ENCODE measurements at regions not wholly inside any gene's neighbourhood (a gene's known extent, or its start where the extent isn't known, plus 50 kb on each side); places are given as distances from the start of the nearest gene placed in this dataset.

DNA sequence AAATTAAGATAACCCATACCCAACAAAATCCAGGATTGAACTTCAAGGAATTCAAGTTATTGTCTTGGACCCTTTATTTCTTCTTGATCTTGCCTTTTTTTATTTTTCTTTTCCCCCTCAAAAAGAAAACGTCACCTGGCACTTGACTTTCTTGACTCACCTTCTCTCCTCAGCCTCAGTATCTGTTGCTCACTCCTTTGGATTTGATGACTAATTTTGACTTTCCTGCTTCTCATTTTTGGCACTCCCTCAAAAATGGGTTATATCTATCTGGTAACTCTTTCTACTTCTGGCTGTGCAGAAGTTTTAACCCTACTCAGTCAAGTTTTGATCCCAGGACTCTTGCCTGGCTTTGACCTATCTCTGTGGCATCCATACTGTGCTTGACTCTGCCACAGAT, 66.6 kb upstream of the SPATA31D4 start:
- Mint-ChIP-seq H3K27me3 (no peaks in the 10 kb centered on the region), H3K4me3 (no peak overlapping the region), H3K9me3 (no peaks in the 10 kb centered on the region), H3K27ac (no peak overlapping the region), H3K36me3 (ENCODE audit: low read depth) (no peaks in the 10 kb centered on the region), H3K4me1 (no peaks in the 10 kb centered on the region)
- intact Hi-C loops (cut with micrococcal nuclease), result no loop called here
- CTCF ChIA-PET, result no interaction called here
- POLR2A ChIA-PET, result no interaction called here
- ATAC-seq (ENCODE audit: low read depth) (no peak), DNase-seq (no peak)
- TF ChIP-seq, protein P1, sequence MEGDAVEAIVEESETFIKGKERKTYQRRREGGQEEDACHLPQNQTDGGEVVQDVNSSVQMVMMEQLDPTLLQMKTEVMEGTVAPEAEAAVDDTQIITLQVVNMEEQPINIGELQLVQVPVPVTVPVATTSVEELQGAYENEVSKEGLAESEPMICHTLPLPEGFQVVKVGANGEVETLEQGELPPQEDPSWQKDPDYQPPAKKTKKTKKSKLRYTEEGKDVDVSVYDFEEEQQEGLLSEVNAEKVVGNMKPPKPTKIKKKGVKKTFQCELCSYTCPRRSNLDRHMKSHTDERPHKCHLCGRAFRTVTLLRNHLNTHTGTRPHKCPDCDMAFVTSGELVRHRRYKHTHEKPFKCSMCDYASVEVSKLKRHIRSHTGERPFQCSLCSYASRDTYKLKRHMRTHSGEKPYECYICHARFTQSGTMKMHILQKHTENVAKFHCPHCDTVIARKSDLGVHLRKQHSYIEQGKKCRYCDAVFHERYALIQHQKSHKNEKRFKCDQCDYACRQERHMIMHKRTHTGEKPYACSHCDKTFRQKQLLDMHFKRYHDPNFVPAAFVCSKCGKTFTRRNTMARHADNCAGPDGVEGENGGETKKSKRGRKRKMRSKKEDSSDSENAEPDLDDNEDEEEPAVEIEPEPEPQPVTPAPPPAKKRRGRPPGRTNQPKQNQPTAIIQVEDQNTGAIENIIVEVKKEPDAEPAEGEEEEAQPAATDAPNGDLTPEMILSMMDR (IDR thresholded peaks at IDR 0.05), result no peak

DNA sequence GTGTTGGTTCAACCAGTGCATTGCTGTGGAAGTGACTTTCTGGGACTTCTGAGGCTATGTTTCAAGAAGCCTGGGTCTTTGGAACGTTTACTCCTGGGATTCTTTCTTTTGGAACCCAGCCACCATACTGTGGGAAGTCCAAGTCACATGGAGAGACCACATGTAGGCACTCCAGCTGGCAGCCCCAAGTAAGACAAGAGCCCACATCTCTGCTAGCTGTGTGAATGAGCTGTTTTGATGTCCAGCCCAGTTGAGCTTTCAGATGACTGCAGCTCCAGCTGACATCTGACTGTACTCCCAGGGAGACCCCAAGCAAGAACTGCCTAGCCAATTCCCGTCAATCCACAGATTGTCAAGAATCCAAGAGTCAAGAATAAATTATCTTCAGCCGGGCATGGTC, 60.1 kb upstream of the SPATA31D4 start:
- Mint-ChIP-seq H3K4me1 (no peaks in the 10 kb centered on the region), H3K27me3 (peaks cover 2% of the 10 kb centered on the region), H3K9me3 (no peaks in the 10 kb centered on the region), H3K36me3 (ENCODE audit: low read depth) (no peaks in the 10 kb centered on the region), H3K4me3 (no peak overlapping the region), H3K27ac (no peak overlapping the region)
- TF ChIP-seq, protein P1 (IDR thresholded peaks at IDR 0.05), result no peak
- POLR2A ChIA-PET, result no interaction called here
- intact Hi-C loops (cut with micrococcal nuclease), result no loop called here
- CTCF ChIA-PET, result no interaction called here
- DNase-seq (no peak), ATAC-seq (ENCODE audit: low read depth) (no peak)

DNA sequence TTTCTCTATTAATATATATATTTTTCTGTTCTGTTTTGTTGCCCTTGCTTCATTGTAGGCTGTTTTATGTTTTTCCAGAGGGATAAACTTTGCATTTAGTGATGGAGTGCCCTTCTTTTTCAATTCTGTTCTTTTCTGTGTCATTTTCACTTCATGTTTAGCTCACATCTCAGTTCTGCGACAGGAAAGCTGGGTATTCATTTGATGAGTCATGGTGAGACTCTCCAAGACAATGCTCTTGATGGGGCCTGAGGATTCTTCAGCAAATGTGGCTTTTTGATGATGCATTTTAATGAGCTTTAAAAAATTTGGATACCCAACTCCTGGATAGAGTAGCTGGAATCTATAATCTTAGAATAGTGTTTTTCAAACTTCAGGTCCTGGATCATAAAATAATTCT, 56.5 kb upstream of the SPATA31D4 start:
- TF ChIP-seq, protein P1 (IDR thresholded peaks at IDR 0.05), result no peak
- ChIA-PET CTCF (no interaction called here), POLR2A (no interaction called here)
- ATAC-seq (ENCODE audit: low read depth), result no peak
- Mint-ChIP-seq H3K4me3 (no peak overlapping the region), H3K9me3 (no peaks in the 10 kb centered on the region), H3K27ac (no peak overlapping the region), H3K27me3 (peaks cover 2% of the 10 kb centered on the region), H3K36me3 (ENCODE audit: low read depth) (no peaks in the 10 kb centered on the region), H3K4me1 (no peaks in the 10 kb centered on the region)
- no peak for DNase-seq
- intact Hi-C loops (cut with micrococcal nuclease), result no loop called here

DNA sequence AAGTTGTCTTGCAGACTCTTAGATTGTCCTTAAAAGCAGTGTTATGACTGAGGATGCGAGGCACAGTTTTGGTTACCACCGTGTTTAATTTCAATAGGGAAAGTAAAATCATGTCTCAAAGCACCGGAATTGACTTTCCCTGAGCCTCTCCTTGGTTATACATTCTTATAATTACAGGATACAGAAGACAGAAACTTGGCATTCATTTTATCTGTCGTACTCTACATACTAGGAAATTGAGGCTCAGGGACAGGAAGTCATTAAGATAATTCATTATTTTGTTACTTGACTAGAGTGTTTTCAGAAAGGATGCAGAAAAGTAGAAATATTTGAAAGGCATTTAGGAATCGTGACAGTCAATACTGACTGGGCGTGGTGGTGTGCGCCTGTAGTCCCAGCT, 54.0 kb upstream of the SPATA31D4 start:
- TF ChIP-seq, protein P1 (IDR thresholded peaks at IDR 0.05), result no peak
- Mint-ChIP-seq H3K4me3 (no peak overlapping the region), H3K27me3 (no peaks in the 10 kb centered on the region), H3K4me1 (no peaks in the 10 kb centered on the region), H3K27ac (no peak overlapping the region), H3K36me3 (ENCODE audit: low read depth) (no peaks in the 10 kb centered on the region), H3K9me3 (no peaks in the 10 kb centered on the region)
- ChIA-PET CTCF (no interaction called here), POLR2A (no interaction called here)
- ATAC-seq (ENCODE audit: low read depth) (no peak), DNase-seq (no peak)
- intact Hi-C loops (cut with micrococcal nuclease), result no loop called here

DNA sequence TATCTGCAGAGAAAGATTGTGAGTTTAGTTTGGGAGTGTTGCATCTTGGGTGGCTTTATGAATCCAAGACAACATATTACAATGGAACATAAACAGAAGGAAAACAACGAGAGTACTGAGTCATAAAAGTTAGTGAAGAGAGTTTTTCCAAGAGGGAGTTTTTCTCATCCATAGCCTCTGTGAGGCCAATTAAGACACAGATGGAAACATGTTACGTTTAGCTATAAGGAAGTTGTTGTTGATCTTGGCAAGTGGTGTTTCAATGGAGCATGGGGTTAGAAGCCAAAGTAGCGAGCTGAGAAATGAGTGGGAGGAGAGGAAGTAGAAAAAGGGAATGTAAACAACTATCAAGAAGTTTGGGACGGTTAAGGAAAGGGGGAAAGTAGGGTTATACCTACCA, 53.3 kb upstream of the SPATA31D4 start:
- intact Hi-C loops (cut with micrococcal nuclease), result no loop called here
- H3K4me3 Mint-ChIP-seq, result no peak overlapping the region
- no peak for DNase-seq
- no peaks in the 10 kb centered on the region for H3K9me3 Mint-ChIP-seq
- ATAC-seq (ENCODE audit: low read depth), result no peak
- TF ChIP-seq, protein P1 (IDR thresholded peaks at IDR 0.05), result no peak
- ChIA-PET CTCF (no interaction called here), POLR2A (no interaction called here)
- H3K27ac Mint-ChIP-seq, result no peak overlapping the region
- H3K4me1 Mint-ChIP-seq, result no peaks in the 10 kb centered on the region
- H3K27me3 Mint-ChIP-seq, result no peaks in the 10 kb centered on the region
- no peaks in the 10 kb centered on the region for H3K36me3 Mint-ChIP-seq (ENCODE audit: low read depth)
